ENCODE measurements at regions not wholly inside any gene's neighbourhood (a gene's known extent, or its start where the extent isn't known, plus 50 kb on each side); places are given as distances from the start of the nearest gene placed in this dataset.
"Not testable (repeated sequence)": the region's sequence is repeated elsewhere in the genome, so short reads cannot be mapped to it uniquely, and the experiment has no call there.

GRCh38 chr18:10105118-10105517 lies 191.3 kb downstream of the VAPA start:
- TF ChIP-seq EZH2 (IDR thresholded peaks at IDR 0.05; ENCODE audit: low read depth, unreplicated experiment); CTCF (conservative IDR thresholded peaks at IDR 0.05; ENCODE audit: low read depth in 2 of 2); POLR2AphosphoS5 (IDR thresholded peaks at IDR 0.05; ENCODE audit: low read depth); CREB1 (CRISPR knock-in tag; IDR thresholded peaks at IDR 0.05; ENCODE audit: low read depth): not testable (repeated sequence)
